ENCODE measurements at regions not wholly inside any gene's neighbourhood (a gene's known extent, or its start where the extent isn't known, plus 50 kb on each side); places are given as distances from the start of the nearest gene placed in this dataset.

GRCh38 chr2:180599804-180600203 lies 380.6 kb upstream of the UBE2E3 start:
- TF ChIP-seq CTCF (conservative IDR thresholded peaks at IDR 0.05 in 1 of 2, IDR thresholded peaks at IDR 0.05 in 1 of 2; ENCODE audit: extremely low read depth in 1 of 2, insufficient read depth in 1 of 2, low read depth in 1 of 2, low read length in 2 of 2) (no peak), EZH2 (IDR thresholded peaks at IDR 0.05; ENCODE audit: borderline replicate concordance, low read length) (no peak)

All from mammary epithelial cell (primary cell).